G401.6 (cell line): ENCODE measurements at regions not wholly inside any gene's neighbourhood (a gene's known extent, or its start where the extent isn't known, plus 50 kb on each side); places are given as distances from the start of the nearest gene placed in this dataset.
A peak's percentile ranks its signal among the peaks of the same experiment; 100 is the strongest.

Experiments
- FAIRE-seq: peaks from 2 replicates; lab custom pipeline; 2012; peaks lifted over from hg19 to GRCh38; lab: Jason Lieb, UNC

- FAIRE-seq, result no peak
These were observed 222.3 kb downstream of the BARHL2 start for GRCh38 chr1:90494748-90495282.

GRCh38 chr1:90488451-90488850 is 228.7 kb downstream of the BARHL2 start:
- FAIRE-seq, result no peak

GRCh38 chr1:90486996-90487395 is 230.1 kb downstream of the BARHL2 start:
- no peak for FAIRE-seq

GRCh38 chr1:90486134-90486824 is 230.8 kb downstream of the BARHL2 start:
- FAIRE-seq, result no peak

GRCh38 chr1:90480271-90480835 is 236.7 kb downstream of the BARHL2 start:
- no peak for FAIRE-seq

GRCh38 chr1:90476994-90477393 is 240.1 kb downstream of the BARHL2 start:
- FAIRE-seq, result no peak

GRCh38 chr1:90476411-90476810 is 240.7 kb downstream of the BARHL2 start:
- no peak for FAIRE-seq

GRCh38 chr1:90475631-90476030 is 241.5 kb downstream of the BARHL2 start:
- no peak for FAIRE-seq

- no peak for FAIRE-seq
These were observed 242.4 kb downstream of the BARHL2 start for GRCh38 chr1:90474731-90475130.

- FAIRE-seq, result no peak
These were observed 242.9 kb downstream of the BARHL2 start for GRCh38 chr1:90474158-90474557.

- no peak for FAIRE-seq
These were observed 244.3 kb downstream of the BARHL2 start for GRCh38 chr1:90472775-90473174.

GRCh38 chr1:90459570-90459969 is 257.5 kb downstream of the BARHL2 start:
- no peak for FAIRE-seq

GRCh38 chr1:90457985-90458384 is 259.1 kb downstream of the BARHL2 start:
- no peak for FAIRE-seq

- FAIRE-seq, result peak; percentile 69
These were observed 264.6 kb downstream of the BARHL2 start for GRCh38 chr1:90452491-90452890.

GRCh38 chr1:90443354-90443753 is 273.7 kb downstream of the BARHL2 start:
- FAIRE-seq, result no peak

GRCh38 chr1:90435351-90435750 is 281.8 kb downstream of the BARHL2 start:
- FAIRE-seq, result no peak

- FAIRE-seq, result no peak
These were observed 282.6 kb downstream of the BARHL2 start for GRCh38 chr1:90434460-90434859.

- no peak for FAIRE-seq
These were observed 300.0 kb downstream of the BARHL2 start for GRCh38 chr1:90417126-90417525.

- no peak for FAIRE-seq
These were observed 302.9 kb downstream of the BARHL2 start for GRCh38 chr1:90414201-90414600.

- no peak for FAIRE-seq
These were observed 303.6 kb downstream of the BARHL2 start for GRCh38 chr1:90413519-90413918.

GRCh38 chr1:90412563-90412962 is 304.5 kb downstream of the BARHL2 start:
- no peak for FAIRE-seq

GRCh38 chr1:90411185-90411584 is 305.9 kb downstream of the BARHL2 start:
- FAIRE-seq, result no peak

GRCh38 chr1:90407737-90408136 is 309.4 kb downstream of the BARHL2 start:
- no peak for FAIRE-seq

- no peak for FAIRE-seq
These were observed 311.4 kb downstream of the BARHL2 start for GRCh38 chr1:90405726-90406125.
